ENCODE measurements at regions not wholly inside any gene's neighbourhood (a gene's known extent, or its start where the extent isn't known, plus 50 kb on each side); places are given as distances from the start of the nearest gene placed in this dataset.

- in situ Hi-C loops (cut with MboI; ENCODE audit: low sequenced_read_pairs): no loop called here
Measured at GRCh38 chr10:4736183-4736582, 89.8 kb upstream of the AKR1E2 start.

GRCh38 chr10:4733843-4734224 lies 92.2 kb upstream of the AKR1E2 start:
- in situ Hi-C loops (cut with MboI; ENCODE audit: low sequenced_read_pairs): no loop called here

GRCh38 chr10:4733150-4733842 lies 92.7 kb upstream of the AKR1E2 start:
- in situ Hi-C loops (cut with MboI; ENCODE audit: low sequenced_read_pairs): no loop called here

- in situ Hi-C loops (cut with MboI; ENCODE audit: low sequenced_read_pairs): no loop called here
Measured at GRCh38 chr10:4730998-4731397, 95.0 kb upstream of the AKR1E2 start.

DNA sequence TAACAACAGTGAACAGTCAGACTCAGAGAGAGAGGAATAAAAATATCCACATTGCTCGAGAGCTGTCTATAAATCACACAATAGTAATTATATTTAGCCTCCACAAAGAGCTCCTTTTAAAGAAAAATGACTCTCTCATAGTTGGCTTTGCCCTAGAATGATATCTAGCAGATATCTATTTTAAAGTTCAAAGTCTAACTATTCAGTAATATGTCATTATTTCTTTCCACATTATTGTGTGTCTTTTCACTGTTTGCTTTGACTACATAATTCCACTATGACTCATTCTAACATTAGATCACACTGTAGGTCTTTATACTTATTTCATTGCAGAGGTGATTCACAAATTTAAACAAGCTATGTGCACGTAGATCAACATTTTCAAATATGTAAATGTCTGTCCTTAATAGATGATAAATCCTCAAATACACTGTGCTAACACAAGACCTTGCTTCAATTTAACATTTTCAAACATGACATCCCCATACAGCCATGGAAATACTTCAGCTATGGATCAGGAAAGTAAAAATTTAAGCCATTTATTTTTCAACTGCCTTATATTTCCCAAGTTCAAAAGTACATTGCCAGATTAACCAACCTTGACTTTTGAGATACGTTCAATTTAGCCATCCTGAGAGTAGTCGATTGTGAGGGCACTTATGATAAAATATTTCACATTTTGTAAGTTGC lies 99.9 kb upstream of the AKR1E2 start:
- in situ Hi-C loops (cut with MboI; ENCODE audit: low sequenced_read_pairs): no loop called here

GRCh38 chr10:4723860-4724259 lies 102.1 kb upstream of the AKR1E2 start:
- in situ Hi-C loops (cut with MboI; ENCODE audit: low sequenced_read_pairs): no loop called here

GRCh38 chr10:4721999-4722753 lies 103.8 kb upstream of the AKR1E2 start:
- in situ Hi-C loops (cut with MboI; ENCODE audit: low sequenced_read_pairs): no loop called here

DNA sequence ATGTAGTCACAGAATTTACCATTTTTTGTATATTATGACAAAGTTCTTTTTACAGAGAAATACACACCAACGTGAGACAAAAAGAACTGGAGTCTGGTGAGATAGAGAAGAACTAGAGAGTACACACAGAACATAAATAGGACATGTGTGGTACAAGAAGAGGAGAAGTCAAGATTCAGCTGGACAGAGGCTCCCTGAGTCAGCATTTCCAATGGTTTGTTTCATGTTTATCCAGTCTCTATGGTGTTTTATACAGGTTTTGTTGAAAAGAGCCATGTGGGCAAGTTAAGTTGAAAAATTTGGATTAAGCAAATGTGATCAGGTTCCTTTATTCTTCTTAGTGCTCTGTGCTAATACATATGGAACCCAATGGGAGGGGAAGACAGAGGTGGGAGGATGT lies 105.5 kb upstream of the AKR1E2 start:
- in situ Hi-C loops (cut with MboI; ENCODE audit: low sequenced_read_pairs): no loop called here

GRCh38 chr10:4719671-4720070 lies 106.3 kb upstream of the AKR1E2 start:
- in situ Hi-C loops (cut with MboI; ENCODE audit: low sequenced_read_pairs): no loop called here

- in situ Hi-C loops (cut with MboI; ENCODE audit: low sequenced_read_pairs): no loop called here
Measured at GRCh38 chr10:4719036-4719435, 107.0 kb upstream of the AKR1E2 start.

GRCh38 chr10:4718544-4718943 lies 107.5 kb upstream of the AKR1E2 start:
- in situ Hi-C loops (cut with MboI; ENCODE audit: low sequenced_read_pairs): no loop called here

GRCh38 chr10:4717670-4718069 lies 108.3 kb upstream of the AKR1E2 start:
- in situ Hi-C loops (cut with MboI; ENCODE audit: low sequenced_read_pairs): no loop called here

GRCh38 chr10:4710858-4711257 lies 115.1 kb upstream of the AKR1E2 start:
- in situ Hi-C loops (cut with MboI; ENCODE audit: low sequenced_read_pairs): no loop called here

- in situ Hi-C loops (cut with MboI; ENCODE audit: low sequenced_read_pairs): no loop called here
Measured at GRCh38 chr10:4708123-4708759, 117.8 kb upstream of the AKR1E2 start.

GRCh38 chr10:4707221-4707620 lies 118.8 kb upstream of the AKR1E2 start:
- in situ Hi-C loops (cut with MboI; ENCODE audit: low sequenced_read_pairs): no loop called here

DNA sequence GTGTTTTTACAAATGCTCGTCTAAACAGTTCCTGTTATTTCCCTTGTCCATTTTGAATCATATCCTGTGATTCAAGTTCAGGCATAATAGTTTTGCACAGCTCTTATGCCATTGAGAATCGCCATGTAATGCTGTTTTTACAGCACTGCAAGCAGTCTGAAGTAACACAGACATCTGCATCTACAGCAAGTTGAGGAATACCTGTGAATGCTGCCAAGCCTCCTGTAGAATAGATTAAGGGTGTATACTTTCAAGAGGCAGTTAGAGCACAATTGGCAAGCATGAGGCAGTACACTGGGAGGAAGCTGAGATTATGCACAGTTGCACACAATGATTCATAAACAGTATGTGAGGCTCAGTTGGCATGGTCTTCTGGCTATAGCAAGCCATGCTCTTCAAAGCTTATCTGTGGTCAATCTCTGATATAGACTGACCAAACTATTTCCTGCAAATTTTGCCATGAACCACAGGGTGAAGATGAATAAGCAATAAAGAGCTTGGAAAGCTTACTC lies 121.9 kb upstream of the AKR1E2 start:
- in situ Hi-C loops (cut with MboI; ENCODE audit: low sequenced_read_pairs): no loop called here

DNA sequence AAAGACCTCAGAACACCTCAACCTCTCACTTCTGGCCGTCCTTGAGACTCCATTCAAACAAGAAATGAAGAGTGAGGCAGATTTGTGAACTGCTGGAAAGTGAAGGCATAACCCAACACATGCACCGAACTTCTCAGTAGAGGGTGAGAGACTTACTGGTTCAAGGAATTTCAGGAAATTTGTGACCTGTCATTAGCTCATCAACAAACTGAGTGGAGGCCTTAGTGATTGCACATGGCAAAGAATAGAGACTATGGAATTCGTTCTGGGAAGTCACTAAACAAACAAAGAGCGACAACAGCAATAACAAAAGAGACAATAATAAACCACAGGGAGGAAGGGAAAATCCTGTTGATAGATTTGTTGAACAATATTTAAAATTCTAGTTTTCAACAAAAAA lies 125.0 kb upstream of the AKR1E2 start:
- in situ Hi-C loops (cut with MboI; ENCODE audit: low sequenced_read_pairs): no loop called here

- in situ Hi-C loops (cut with MboI; ENCODE audit: low sequenced_read_pairs): no loop called here
Measured at GRCh38 chr10:4699950-4700730, 125.9 kb upstream of the AKR1E2 start.

DNA sequence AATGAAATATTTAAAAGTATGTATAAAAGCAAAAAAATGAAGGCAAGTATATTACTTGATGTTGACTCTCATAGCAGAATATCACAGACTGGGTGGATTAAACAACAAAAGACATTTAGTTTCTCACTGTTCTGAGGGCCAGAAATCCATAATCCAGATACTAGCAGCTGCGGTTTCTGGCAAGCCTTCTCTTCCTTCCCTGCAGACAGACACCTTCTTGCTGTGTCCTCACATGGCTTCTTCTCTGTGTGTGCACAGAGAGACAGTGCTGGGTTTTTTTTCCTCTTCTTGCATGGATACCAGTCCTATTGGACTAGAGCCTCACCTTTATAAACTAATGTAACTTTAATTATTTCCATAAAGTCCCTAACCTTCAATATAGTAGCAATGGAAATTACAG lies 127.9 kb upstream of the AKR1E2 start:
- in situ Hi-C loops (cut with MboI; ENCODE audit: low sequenced_read_pairs): no loop called here

DNA sequence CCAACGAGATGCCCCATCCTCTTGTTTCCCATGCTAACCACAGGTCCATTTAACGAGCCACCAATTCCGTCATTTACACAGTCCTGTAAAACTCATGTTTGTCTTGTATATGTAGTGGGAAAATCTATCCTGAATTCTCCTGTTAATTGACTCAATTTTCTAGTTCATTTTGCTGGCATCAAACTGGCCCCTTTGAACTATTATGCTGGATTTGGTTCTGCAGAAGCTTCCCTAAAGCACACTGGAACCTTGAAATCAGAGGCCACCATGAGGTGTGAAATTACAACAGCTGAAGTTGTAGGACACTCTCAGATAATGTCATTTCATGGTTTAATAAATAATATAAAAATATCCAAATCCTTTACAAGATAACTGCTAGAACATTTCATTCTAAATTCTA lies 129.8 kb upstream of the AKR1E2 start:
- in situ Hi-C loops (cut with MboI; ENCODE audit: low sequenced_read_pairs): no loop called here

- in situ Hi-C loops (cut with MboI; ENCODE audit: low sequenced_read_pairs): no loop called here
Measured at GRCh38 chr10:4693967-4694366, 132.0 kb upstream of the AKR1E2 start.

All from HL-60/S4 treated with phorbol 12-myristate 13-acetate at 8.2 ng/mL for 4 days and 3 days (cell line).